Omental fat pad (tissue), 3 donors: ENCODE measurements at regions not wholly inside any gene's neighbourhood (a gene's known extent, or its start where the extent isn't known, plus 50 kb on each side); places are given as distances from the start of the nearest gene placed in this dataset.

Source experiments
- ATAC-seq: fragments of 150-250 bp; one replicate; pipeline ENCODE4 v1.9.1; 2016; ENCODE audit warnings: mild to moderate bottlenecking, moderate library complexity; ENCODE audit not compliant: low FRiP score
- DNase-seq: peaks from one replicate; pipeline ENCODE4 v3.0.0-alpha.2; 2019; ENCODE audit warnings: low spot score
- TF ChIP-seq, protein P1 (sequence below), 3 donors: fragments of 450-650 bp; IDR thresholded peaks; one replicate each; pipeline ENCODE4 v1.5.1; 2016 to 2017; ENCODE audit warnings: antibody characterized with exemption in 3 of 3, mild to moderate bottlenecking in 3 of 3, moderate library complexity in 2 of 3

- no peak for ATAC-seq
- TF ChIP-seq, protein P1, sequence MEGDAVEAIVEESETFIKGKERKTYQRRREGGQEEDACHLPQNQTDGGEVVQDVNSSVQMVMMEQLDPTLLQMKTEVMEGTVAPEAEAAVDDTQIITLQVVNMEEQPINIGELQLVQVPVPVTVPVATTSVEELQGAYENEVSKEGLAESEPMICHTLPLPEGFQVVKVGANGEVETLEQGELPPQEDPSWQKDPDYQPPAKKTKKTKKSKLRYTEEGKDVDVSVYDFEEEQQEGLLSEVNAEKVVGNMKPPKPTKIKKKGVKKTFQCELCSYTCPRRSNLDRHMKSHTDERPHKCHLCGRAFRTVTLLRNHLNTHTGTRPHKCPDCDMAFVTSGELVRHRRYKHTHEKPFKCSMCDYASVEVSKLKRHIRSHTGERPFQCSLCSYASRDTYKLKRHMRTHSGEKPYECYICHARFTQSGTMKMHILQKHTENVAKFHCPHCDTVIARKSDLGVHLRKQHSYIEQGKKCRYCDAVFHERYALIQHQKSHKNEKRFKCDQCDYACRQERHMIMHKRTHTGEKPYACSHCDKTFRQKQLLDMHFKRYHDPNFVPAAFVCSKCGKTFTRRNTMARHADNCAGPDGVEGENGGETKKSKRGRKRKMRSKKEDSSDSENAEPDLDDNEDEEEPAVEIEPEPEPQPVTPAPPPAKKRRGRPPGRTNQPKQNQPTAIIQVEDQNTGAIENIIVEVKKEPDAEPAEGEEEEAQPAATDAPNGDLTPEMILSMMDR (IDR thresholded peaks at IDR 0.05): no peak
- no peak for DNase-seq
These were observed 494.1 kb downstream of the ZNF385D start for GRCh38 chr3:21256932-21257331.

GRCh38 chr3:21238661-21239060, 512.3 kb downstream of the ZNF385D start:
- TF ChIP-seq, protein P1 (IDR thresholded peaks at IDR 0.05): no peak
- ATAC-seq (no peak), DNase-seq (no peak)

DNA sequence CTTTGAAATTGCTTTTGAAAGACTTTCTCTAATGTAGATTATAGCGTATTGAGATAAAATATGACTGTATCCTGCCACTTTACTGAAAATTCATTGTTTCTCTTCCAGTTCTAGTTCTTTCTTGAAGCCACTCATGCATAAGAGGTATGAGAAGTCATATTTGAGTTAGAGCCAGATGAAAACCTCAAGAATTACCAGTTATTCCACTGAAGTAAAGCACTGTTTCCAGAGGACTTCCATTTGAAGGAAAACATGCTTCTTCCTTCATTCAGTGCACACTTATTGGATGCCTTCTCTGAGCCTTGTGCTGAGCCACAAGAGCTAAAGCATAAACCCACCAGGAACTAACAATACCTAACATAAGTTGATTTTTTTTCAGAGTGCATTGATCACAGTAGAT, 513.4 kb downstream of the ZNF385D start:
- ATAC-seq (no peak), DNase-seq (no peak)
- TF ChIP-seq, protein P1 (IDR thresholded peaks at IDR 0.05): no peak

DNA sequence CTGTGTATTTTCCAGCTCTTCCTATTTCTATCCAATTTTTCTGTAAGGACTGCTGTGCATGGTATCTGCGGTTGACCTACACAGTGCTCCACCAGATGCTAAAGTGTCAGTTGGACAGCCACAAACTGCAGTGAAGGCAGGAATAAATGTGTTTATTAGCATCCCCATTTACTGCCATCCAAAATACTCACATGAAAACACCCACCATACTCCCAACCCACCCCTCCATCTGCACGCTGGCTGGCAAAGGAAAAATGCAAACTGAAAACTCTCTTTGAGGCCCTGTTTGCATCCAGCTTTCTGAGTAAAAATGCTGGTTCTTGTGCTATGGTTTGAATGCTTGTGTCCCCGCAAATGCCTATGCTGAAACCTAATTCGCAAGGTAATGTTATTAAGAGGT, 515.5 kb downstream of the ZNF385D start:
- DNase-seq: no peak
- TF ChIP-seq, protein P1 (IDR thresholded peaks at IDR 0.05): no peak
- no peak for ATAC-seq

- ATAC-seq (no peak), DNase-seq (no peak)
- TF ChIP-seq, protein P1 (IDR thresholded peaks at IDR 0.05): no peak
These were observed 516.1 kb downstream of the ZNF385D start for GRCh38 chr3:21234933-21235332.

DNA sequence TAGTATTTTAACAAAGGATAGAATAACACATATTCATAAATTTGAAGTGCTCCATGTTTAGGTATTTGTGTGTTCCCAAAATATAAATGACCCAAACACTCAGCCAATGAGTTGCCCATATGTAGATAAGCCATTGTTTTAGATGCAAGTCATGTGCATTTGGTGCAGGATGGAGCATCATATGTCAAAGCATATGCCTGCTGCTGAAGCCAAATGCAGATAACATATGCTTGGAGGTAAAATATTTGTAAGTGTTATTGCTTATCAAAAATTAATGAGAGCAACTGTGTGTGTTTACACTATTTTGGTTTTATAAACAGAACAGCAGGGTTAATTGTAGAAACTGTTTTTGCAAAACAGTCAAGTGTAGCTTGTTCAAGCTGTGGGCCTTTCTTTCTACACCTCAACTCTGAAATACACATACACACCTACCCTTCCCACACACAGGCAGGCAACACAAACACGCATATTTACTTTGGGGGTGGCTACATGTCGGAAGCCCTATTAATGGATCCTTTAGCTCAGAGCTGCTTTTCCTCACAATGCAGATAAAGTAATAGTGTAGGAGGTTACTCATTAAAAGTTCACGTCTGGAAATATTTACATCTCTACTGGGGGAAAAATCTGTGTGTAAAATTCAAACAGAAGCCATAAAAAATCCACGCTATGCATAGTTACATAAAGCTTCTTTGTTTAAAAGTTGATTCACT, 521.4 kb downstream of the ZNF385D start:
- DNase-seq: no peak
- no peak for ATAC-seq
- TF ChIP-seq, protein P1 (IDR thresholded peaks at IDR 0.05): no peak

GRCh38 chr3:21226086-21226485, 524.9 kb downstream of the ZNF385D start:
- TF ChIP-seq, protein P1 (IDR thresholded peaks at IDR 0.05): no peak
- no peak for DNase-seq
- no peak for ATAC-seq
